ENCODE measurements at regions not wholly inside any gene's neighbourhood (a gene's known extent, or its start where the extent isn't known, plus 50 kb on each side); places are given as distances from the start of the nearest gene placed in this dataset.

DNA sequence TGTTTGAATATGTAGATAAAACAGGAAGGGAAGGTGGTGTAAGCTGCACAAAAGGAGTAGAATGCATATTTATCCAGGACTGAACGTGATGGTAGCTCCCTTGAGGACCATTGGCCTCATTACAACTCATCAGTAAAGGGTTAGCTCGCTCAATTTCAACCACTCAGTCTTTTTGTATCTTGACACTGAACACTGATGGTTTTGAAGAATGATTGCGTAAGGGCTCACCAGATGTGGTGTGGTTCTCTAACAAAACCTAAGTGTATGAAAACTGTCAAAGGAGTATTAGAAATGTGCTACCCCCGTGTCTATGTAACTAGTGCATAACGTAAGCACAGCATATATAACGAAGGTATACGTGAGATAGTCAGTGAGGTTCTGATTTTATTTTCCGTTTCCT, 272.4 kb upstream of the THSD7B start:
- Histone ChIP-seq H3K4me1 (ENCODE audit: insufficient read depth, low read length, severe bottlenecking) (no peaks in the 10 kb centered on the region), H3K9me3 (ENCODE audit: low read length) (no peaks in the 10 kb centered on the region), H3K9ac (ENCODE audit: low read length) (no peak overlapping the region), H3K4me2 (ENCODE audit: low read length) (no peak overlapping the region), H3K4me3 (ENCODE audit: low read depth, low read length, poor library complexity, severe bottlenecking) (no peak overlapping the region), H3K27me3 (ENCODE audit: insufficient read depth, low read length) (no peaks in the 10 kb centered on the region), H3K79me2 (ENCODE audit: insufficient read depth, low read length) (no peaks in the 10 kb centered on the region), H3K36me3 (ENCODE audit: insufficient read depth, low read length) (no peaks in the 10 kb centered on the region), H3K9me2 (ENCODE audit: low read depth, low read length) (no peaks in the 10 kb centered on the region), H3K27ac (ENCODE audit: low read depth, low read length, poor library complexity, severe bottlenecking) (no peak overlapping the region), H3F3A (ENCODE audit: insufficient read depth, low read length) (no peaks in the 10 kb centered on the region), H2AFZ (ENCODE audit: low read length) (no peak overlapping the region), H4K20me1 (ENCODE audit: insufficient read depth, low read length) (no peaks in the 10 kb centered on the region)
- TF ChIP-seq EZH2 (IDR thresholded peaks at IDR 0.05; ENCODE audit: borderline replicate concordance, low read length) (no peak), CTCF (IDR thresholded peaks at IDR 0.05; ENCODE audit: low read length) (no peak)

- no peak overlapping the region for H3K9ac ChIP-seq (ENCODE audit: low read length)
- no peaks in the 10 kb centered on the region for H3K79me2 ChIP-seq (ENCODE audit: insufficient read depth, low read length)
- no peaks in the 10 kb centered on the region for H3K36me3 ChIP-seq (ENCODE audit: insufficient read depth, low read length)
- no peaks in the 10 kb centered on the region for H3K4me1 ChIP-seq (ENCODE audit: insufficient read depth, low read length, severe bottlenecking)
- H4K20me1 ChIP-seq (ENCODE audit: insufficient read depth, low read length), result no peaks in the 10 kb centered on the region
- no peak overlapping the region for H3K27ac ChIP-seq (ENCODE audit: low read depth, low read length, poor library complexity, severe bottlenecking)
- no peaks in the 10 kb centered on the region for H3F3A ChIP-seq (ENCODE audit: insufficient read depth, low read length)
- H3K27me3 ChIP-seq (ENCODE audit: insufficient read depth, low read length), result no peaks in the 10 kb centered on the region
- H3K9me3 ChIP-seq (ENCODE audit: low read length), result no peaks in the 10 kb centered on the region
- no peak overlapping the region for H2AFZ ChIP-seq (ENCODE audit: low read length)
- TF ChIP-seq EZH2 (IDR thresholded peaks at IDR 0.05; ENCODE audit: borderline replicate concordance, low read length), result no peak
- TF ChIP-seq CTCF (IDR thresholded peaks at IDR 0.05; ENCODE audit: low read length), result no peak
- H3K4me3 ChIP-seq (ENCODE audit: low read depth, low read length, poor library complexity, severe bottlenecking), result no peak overlapping the region
- H3K4me2 ChIP-seq (ENCODE audit: low read length), result no peak overlapping the region
- H3K9me2 ChIP-seq (ENCODE audit: low read depth, low read length), result no peaks in the 10 kb centered on the region
Measured at GRCh38 chr2:136490100-136490499, 275.2 kb upstream of the THSD7B start.

- TF ChIP-seq CTCF (IDR thresholded peaks at IDR 0.05; ENCODE audit: low read length), result no peak
- no peak for TF ChIP-seq EZH2 (IDR thresholded peaks at IDR 0.05; ENCODE audit: borderline replicate concordance, low read length)
- Histone ChIP-seq H3F3A (ENCODE audit: insufficient read depth, low read length) (no peaks in the 10 kb centered on the region), H3K9ac (ENCODE audit: low read length) (no peak overlapping the region), H3K4me1 (ENCODE audit: insufficient read depth, low read length, severe bottlenecking) (no peaks in the 10 kb centered on the region), H2AFZ (ENCODE audit: low read length) (no peak overlapping the region), H3K27ac (ENCODE audit: low read depth, low read length, poor library complexity, severe bottlenecking) (no peak overlapping the region), H3K4me2 (ENCODE audit: low read length) (no peak overlapping the region), H3K4me3 (ENCODE audit: low read depth, low read length, poor library complexity, severe bottlenecking) (no peak overlapping the region), H3K9me3 (ENCODE audit: low read length) (no peaks in the 10 kb centered on the region), H3K36me3 (ENCODE audit: insufficient read depth, low read length) (no peaks in the 10 kb centered on the region), H3K27me3 (ENCODE audit: insufficient read depth, low read length) (no peaks in the 10 kb centered on the region), H3K9me2 (ENCODE audit: low read depth, low read length) (no peaks in the 10 kb centered on the region), H4K20me1 (ENCODE audit: insufficient read depth, low read length) (no peaks in the 10 kb centered on the region), H3K79me2 (ENCODE audit: insufficient read depth, low read length) (no peaks in the 10 kb centered on the region)
Measured at GRCh38 chr2:136487421-136487820, 277.9 kb upstream of the THSD7B start.
